Skeletal muscle cell (primary cell): ENCODE measurements at regions not wholly inside any gene's neighbourhood (a gene's known extent, or its start where the extent isn't known, plus 50 kb on each side); places are given as distances from the start of the nearest gene placed in this dataset.
"Not testable (repeated sequence)": the region's sequence is repeated elsewhere in the genome, so short reads cannot be mapped to it uniquely, and the experiment has no call there.

Source experiments
- DNase-seq: peaks from one replicate; pipeline ENCODE4 v3.0.0-alpha.2; 2010; ENCODE audit warnings: low read depth
- H3K4me3 ChIP-seq: 2 replicates; pipeline ENCODE4 v1.5.1; 2011; ENCODE audit warnings: low read depth, mild to moderate bottlenecking, control low read depth, low read length, moderate library complexity

DNA sequence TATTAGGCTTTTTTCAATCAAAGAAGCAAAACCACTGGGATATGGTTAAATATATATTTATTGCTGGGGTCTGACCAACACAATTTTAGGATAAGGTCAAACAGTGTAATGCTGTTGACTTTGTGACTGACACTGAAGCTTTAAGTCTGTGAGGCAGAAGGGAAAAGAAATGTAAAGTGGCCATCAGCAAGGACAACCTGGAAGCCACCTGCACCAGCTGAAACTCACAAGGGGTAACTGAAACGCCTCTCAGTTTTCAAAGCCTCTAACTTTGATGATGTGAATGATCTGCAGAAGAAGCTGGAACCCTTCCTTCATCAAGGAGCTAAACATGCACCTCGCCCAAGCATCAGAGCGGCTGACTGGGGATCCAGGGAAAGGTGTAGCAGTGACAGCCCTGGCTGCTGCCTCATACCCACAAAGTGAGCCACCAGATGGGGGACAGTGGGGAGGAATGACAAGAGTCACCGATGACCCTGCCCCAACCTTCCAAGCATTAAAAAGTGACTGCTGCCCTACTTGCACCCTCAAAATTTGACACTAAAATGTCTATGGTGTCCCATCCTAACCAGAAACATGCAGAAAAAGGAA lies 284.9 kb upstream of the CNTNAP2 start:
- no peak for DNase-seq
- no peak overlapping the region for H3K4me3 ChIP-seq

DNA sequence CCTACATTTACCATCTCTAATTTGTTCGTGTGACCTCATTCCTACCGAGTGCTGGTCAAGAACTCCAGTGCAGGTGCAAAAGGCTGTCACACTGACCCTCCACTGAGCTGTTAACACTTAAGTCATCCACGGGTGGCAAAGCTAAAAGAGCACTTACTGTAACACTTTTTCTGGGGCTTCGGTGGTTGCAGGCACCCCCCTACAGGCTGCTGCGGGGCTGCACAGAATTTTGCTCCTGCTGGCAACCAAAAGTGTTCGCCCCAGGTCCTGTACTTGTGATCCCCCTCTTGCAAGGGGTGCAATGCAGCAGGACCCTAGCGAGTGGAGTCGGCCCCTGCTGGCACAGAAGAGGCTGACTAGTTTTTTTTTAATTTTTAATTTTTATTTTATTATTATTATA lies 298.9 kb upstream of the CNTNAP2 start:
- no peak for DNase-seq
- no peak overlapping the region for H3K4me3 ChIP-seq

DNA sequence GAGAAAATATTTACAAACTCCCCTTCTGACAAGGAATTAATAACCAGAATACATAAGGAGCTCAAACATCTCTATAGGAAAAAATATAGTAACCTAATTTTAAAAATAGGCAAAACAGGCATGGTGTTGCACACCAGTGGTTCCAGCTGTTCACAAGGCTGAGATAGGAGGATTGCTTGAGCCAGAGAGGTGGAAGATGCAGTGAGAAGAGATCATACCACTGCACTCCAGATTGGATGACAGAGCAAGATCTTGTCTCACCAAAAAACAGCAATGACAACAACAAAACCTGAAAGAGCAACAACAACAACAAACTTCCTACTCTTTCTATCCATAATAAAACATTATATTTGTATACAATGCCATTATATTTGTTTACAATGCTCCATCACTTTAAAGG lies 304.4 kb upstream of the CNTNAP2 start:
- no peak overlapping the region for H3K4me3 ChIP-seq
- no peak for DNase-seq

DNA sequence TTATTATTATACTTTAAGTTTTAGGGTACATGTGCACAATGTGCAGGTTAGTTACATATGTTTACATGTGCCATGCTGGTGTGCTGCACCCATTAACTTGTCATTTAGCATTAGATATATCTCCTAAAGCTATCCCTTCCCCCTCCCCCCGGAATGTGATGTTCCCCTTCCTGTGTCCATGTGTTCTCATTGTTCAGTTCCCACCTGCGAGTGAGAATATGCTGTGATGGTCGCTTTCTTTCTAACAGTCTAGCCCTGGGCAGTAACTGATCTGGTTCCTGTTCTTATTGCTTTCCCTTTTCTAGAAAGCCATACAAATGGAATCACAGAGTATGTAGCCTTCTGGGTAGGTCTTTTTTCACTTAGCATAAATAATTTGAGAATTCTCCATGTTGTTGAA lies 311.1 kb upstream of the CNTNAP2 start:
- DNase-seq, H3K4me3 ChIP-seq: not testable (repeated sequence)

DNA sequence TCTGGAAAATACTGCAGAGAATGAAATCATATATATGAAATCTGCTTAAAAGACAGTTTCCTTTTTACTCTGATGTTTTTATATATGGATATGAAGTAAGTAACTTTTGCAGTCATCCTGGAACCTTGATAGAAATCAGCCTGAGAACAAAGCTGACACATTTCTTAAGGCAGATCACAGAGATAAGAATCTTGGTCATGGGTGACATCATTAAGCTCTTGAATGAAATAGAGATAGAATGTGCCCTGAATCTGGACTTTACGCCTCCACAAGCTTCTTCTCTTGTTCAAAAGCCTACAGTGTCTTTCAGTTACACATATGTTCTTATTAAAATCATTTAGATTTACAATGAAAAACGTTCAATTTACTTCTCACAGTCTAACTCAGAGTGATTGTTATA lies 319.1 kb upstream of the CNTNAP2 start:
- no peak overlapping the region for H3K4me3 ChIP-seq
- DNase-seq, result no peak

DNA sequence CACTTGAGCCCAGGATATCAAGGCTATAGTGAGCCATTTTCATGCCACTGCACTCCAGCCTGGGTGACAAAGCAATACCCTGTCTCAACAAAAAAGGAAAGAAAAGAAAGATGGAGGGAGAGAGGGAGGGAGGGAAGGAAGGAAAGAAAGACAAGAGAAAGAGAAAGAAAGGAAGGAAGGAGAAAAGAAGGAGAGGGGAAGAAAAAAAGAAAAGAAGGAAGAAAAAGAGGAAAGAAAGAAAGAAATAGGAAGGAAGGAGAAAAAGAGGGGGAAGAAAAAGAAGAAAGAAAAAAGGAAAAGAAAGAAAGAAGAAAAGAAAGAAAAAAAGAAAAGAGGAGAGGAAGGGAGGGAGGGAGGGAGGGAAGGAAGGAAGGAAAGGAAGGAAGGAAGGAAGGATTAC lies 321.5 kb upstream of the CNTNAP2 start:
- no peak for DNase-seq
- no peak overlapping the region for H3K4me3 ChIP-seq

DNA sequence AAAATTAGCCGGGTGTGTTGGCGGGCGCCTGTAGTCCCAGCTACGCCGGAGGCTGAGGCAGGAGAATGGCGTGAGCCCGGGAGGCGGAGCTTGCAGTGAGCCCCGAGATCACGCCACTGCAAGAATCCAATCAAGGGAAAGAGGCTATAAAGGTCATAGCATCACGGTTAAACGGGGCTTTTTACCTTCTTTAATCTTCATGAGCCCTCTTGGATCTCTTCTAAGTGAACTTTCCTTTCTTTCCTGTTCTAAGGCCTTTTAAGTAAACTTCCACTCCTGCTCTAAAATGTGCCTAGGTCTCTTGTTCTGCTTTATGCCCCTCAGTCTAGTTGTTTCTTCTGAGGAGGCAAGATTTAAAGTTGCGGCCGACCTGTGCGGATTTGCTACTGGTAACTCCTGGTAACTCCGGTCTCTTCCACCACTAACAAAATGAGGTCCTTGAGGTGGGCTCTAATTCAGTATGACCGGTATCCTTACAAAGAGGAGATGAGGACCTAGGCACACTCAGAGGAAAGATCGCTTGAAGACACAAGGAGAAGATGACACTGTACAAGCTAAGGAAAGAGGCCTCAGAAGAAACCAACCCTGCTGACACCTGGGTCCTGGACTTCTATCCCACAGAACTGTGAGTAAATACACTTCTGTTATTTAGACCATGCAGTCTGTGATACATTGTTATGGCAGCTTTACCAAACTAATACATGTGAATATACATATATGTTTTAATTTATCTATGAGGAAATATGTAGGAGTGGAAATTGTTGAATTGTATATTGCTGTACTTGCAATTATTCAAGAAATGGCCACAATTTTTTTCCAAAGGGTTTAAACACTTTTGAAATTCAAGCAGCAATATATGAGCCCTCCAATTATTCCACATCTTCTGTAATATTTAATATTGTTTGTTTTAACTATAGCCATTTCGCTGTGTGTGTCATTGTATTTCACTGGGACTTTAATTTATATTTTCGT lies 331.5 kb upstream of the CNTNAP2 start:
- DNase-seq, result no peak
- no peak overlapping the region for H3K4me3 ChIP-seq

DNA sequence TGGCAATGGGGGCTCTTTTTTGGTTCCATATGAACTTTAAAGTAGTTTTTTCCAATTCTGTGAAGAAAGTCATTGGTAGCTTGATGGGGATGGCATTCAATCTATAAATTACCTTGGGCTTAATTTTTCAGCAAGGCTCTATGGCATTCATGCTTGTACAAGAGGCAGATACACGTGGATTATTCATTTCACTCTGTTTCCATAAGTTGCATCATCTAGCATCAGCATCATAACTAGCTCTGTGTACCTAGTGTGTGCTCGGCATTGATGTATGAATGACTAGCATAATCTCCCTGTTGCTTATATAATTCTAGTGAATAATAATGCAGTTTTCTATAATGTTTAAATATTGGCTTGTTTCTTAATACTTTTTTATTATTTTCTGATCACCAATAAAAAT lies 335.2 kb upstream of the CNTNAP2 start:
- not testable (repeated sequence) for DNase-seq

DNA sequence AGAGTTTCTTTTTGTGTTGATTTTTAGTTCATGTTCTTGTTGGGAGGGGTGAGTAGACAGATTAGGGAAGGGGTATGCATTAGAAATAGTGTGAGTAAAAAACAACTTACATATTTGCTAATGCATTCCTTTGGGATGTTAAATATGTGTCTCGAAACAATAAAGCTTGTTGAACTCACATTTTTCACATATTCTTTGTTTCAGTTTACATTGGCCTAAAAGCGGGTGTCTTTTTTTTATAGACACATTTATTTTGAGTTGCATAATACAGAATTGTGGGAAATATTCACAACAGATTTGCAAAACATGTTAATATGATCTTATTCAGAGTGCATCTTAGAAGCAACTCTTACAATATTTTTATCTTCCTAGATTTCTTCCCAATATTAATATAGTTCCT lies 337.5 kb upstream of the CNTNAP2 start:
- DNase-seq, result no peak

More for the DNA sequence above, 335.2 kb upstream of the CNTNAP2 start:
- not testable (repeated sequence) for H3K4me3 ChIP-seq

DNA sequence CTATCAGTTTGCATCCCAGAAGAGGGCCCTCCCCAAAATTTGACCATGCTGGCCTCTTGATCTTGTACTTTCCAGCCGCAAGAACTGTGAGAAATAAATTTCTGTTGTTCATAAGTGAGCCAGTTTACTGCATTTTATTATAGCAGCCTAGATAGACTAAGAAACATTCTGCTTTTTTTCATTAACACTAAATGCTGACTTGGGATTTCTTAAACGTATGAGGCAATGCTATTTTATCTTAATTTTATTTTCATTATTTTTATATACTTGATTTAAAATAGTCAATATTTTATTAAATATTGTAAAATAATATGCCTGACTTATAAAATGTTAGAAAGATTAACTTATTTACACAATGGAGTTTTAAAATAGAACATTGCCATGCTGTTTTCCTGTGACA lies 341.8 kb upstream of the CNTNAP2 start:
- H3K4me3 ChIP-seq, result no peak overlapping the region
- no peak for DNase-seq

More for the DNA sequence above, 337.5 kb upstream of the CNTNAP2 start:
- no peak overlapping the region for H3K4me3 ChIP-seq

DNA sequence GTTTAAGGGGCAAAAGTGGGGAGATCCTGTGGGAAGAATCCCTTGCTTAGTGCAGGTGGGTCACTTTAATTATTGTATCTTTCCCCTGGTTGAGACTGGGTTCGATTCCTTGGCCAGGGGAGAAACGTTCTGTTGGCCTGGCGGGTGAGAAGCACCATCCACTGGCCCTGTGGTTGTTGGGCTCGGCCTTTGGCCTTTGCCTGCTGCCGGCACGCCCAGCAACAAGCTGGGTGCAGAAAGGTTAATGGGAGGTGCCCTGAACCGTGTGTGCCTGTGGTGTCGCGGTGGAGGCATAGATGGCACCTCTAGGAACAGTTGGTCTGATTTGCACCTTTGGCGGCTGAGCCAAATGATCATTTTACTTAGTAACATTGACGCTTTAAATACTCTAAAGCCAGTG lies 363.6 kb upstream of the CNTNAP2 start:
- no peak for DNase-seq
- H3K4me3 ChIP-seq, result no peak overlapping the region

DNA sequence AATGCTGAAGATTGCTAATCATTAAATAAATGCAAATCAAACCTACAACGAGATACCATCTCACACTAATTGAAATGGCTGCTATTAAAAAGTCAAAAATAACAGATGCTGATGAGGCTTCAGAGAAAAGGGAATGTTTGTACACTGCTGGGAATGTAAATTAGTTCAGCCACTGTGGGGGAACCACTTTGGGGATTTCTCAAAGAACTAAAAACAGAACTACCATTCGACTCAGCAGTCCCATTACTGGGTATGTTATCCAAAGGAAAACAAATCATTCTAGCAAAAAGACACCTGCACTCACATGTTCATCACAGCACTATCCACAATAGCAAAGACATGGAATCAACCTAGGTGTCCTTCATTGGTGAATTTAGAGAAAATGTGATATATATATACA lies 379.0 kb upstream of the CNTNAP2 start:
- no peak overlapping the region for H3K4me3 ChIP-seq
- no peak for DNase-seq

DNA sequence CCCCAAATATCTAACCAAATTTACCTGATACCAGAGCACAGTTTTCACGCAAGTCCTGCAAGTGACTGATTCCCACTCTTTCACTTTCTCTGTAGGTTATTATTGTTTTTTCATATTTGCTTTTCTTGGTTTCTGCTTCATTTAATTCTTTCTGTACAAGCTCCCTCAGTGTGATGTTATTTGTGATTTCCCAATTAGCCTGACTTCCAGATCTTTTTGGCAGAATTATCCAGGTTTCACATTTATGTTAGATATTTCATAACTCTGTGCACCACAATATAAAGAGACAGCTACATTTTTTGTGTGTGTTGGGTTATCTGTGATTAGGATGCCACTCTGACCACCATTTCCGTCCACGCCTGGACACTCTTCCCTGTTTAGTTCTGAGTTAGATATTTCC lies 381.5 kb upstream of the CNTNAP2 start:
- H3K4me3 ChIP-seq, result no peak overlapping the region
- no peak for DNase-seq

DNA sequence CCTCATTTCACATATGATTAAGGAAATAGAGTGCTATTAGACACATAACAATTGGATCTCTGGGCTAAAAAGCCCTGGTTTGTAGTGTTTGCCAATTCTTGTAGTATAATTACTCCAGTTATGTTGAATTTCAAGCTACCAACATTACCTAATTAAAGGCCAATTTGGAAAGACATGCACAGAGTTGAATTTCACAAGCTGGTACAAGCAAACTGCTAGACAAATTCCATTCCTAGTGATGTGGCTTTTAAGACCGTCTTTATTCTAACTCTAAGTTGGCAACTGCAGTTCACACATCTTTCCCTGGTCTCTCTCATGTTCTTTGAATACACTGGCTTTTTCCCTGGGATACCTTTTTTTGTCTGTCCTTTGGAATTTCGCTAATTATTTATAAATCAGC lies 384.1 kb upstream of the CNTNAP2 start:
- no peak overlapping the region for H3K4me3 ChIP-seq
- no peak for DNase-seq

DNA sequence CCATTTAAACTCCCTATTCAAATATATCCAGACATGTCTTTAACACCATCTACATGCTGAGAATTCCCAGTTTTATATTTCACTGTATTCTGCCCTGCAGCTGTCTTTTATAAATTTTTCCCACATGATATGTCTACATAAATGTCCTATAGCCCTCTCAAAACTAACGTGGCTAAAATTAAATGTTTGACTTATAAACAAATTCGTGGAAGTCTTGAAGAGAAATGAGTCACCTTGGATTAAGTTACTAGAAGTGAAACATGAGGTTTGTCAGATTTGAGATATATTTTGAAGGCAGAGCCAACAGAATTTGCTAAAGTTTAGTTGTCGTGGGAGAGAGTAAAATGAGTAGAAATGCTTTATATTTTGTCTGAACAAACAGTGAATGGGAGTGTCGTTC lies 386.9 kb upstream of the CNTNAP2 start:
- no peak for DNase-seq
- no peak overlapping the region for H3K4me3 ChIP-seq

DNA sequence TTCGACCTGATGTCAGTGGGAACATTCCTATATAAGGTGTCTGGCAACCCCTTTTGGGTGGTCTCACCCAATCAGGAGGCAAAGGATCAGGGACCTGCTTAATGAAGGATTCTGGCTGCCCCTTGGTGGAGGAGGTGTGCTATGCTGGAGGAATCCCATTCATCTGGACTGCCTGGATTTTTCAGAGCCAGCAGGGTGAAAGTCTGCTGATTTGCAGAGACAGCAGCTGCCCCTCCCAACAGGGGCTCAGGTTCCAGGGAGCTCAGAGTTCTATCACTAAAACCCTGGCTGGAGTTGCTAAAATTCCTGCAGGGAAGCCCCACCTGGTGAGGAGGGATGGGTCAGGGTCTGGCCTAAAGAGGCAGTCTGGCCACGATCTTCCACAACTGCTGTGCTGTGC lies 398.5 kb upstream of the CNTNAP2 start:
- H3K4me3 ChIP-seq, result no peak overlapping the region
- DNase-seq, result no peak

DNA sequence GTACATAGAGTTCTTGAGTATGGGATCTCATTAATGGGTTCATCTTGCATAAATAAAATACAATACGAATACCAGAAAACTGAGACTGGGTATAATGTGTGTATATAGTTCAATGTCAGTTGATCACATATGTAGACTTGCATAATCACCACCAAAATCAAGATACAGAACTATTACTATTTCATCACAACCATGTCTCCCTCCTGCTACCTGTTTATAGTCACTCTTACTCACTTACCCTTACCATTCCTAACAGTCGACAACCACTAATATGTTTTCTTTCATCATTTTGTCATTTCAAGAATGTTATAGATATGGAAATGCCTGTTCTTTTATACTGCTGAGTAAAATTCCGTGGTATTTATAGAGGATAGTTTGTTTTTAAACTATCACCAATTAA lies 416.1 kb upstream of the CNTNAP2 start:
- DNase-seq, result no peak
- no peak overlapping the region for H3K4me3 ChIP-seq

DNA sequence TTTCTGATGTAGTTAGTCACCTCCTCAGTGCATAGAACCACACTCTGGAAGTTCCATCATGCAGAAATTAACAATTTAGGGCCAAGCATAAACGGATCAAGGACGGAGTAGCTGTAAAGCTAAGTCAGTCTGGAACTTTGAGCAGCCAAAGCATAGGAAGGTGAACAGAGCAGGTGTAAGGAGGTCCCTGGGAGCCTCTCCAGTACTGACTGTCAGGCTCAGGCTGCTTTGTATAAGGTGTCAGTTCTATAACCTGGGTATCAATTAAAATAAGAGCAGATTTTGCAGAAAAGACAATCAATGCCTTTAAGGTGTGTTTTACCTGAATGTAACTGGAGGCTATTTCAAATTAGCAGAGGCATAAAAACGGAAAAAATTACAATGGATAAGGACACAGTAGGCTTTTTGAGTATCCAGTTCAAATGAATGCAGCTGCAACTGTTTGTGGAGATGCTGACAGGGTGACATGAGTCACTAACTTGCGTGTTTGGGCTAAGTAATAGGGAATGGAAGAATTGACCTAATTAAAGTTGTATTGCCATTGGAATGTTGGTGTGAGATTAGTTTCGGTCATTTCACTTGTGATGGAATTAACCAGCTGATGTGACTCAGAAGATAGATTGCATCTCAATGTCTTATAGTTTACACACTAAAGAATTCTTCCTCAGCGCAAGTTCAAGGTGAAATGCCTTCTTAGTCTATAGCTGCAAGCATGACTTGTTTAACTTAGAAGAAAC lies 417.9 kb upstream of the CNTNAP2 start:
- no peak overlapping the region for H3K4me3 ChIP-seq
- no peak for DNase-seq

DNA sequence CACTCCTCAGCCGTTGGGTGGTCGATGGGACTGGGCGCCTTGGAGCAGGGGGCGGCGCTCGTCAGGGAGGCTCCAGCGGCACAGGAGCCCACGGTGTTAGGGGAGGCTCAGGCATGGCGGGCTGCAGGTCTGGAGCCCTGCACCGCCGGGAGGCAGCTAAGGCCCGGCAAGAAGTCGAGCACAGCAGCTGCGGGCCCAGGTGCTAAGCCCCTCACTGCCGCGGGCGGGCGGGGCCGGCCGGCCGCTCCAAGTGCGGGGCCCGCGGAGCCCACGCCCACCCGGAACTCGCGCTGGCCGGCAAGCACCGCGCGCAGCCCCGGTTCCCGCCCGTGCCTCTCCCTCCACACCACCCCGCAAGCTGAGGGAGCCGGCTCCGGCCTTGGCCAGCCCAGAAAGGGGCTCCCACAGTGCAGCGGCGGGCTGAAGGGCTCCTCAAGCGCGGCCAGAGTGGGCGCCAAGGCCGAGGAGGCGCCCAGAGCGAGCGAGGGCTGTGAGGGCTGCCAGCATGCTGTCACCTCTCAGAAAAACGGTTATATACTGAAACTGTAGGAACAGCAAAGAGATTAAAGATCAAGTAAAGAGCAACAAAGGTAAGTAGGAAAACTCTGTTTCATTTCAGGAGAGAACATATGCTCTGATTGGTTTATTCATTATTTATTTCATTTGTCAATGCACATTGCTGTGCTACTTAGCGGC lies 419.0 kb upstream of the CNTNAP2 start:
- H3K4me3 ChIP-seq, DNase-seq: not testable (repeated sequence)

DNA sequence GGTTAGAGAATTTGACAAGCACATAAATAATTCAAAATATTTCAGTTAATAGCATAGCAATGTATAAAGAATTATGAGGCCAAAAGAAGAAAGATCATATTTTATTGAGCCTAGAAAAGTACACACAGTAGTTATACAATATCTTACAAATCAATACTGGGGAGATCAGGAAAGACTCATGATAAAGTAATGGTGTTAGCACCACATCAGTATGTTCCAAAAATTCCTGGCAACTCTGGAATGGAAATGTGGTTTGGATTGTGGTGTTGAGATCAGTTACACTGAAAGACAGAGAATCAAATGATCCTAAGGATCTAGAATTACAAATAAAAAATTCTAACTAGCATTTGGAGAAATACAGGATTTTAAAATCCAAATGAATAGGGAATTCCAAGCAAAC lies 420.5 kb upstream of the CNTNAP2 start:
- no peak for DNase-seq
- H3K4me3 ChIP-seq, result no peak overlapping the region
